IMR-90 (cell line): ENCODE measurements at regions not wholly inside any gene's neighbourhood (a gene's known extent, or its start where the extent isn't known, plus 50 kb on each side); places are given as distances from the start of the nearest gene placed in this dataset.

Experiments used
- BHLHE40 ChIP-seq: fragments of 150-350 bp; IDR thresholded peaks from 2 replicates; pipeline ENCODE4 v1.6.1; 2016; ENCODE audit warnings: mild to moderate bottlenecking, low read depth, low read length
- CEBPB ChIP-seq: IDR thresholded peaks from 2 replicates; pipeline ENCODE4 v1.6.1; 2012; ENCODE audit warnings: low read depth, low read length, improper control_type of control experiment
- CHD1 ChIP-seq: IDR thresholded peaks from 2 replicates; pipeline ENCODE4 v1.6.1; 2012; ENCODE audit warnings: low read depth, low read length, improper control_type of control experiment
- FOS ChIP-seq: fragments of 150-350 bp; IDR thresholded peaks from 2 replicates; pipeline ENCODE4 v1.6.1; 2016; ENCODE audit warnings: low read depth, low read length
- MAFK ChIP-seq: IDR thresholded peaks from 2 replicates; pipeline ENCODE4 v1.6.1; 2012; ENCODE audit warnings: low read depth, low read length, improper control_type of control experiment
- POLR2A ChIP-seq: IDR thresholded peaks from 2 replicates; pipeline ENCODE4 v1.6.1; 2012; ENCODE audit warnings: mild to moderate bottlenecking, low read depth, low read length
- RAD21 ChIP-seq: IDR thresholded peaks from 2 replicates; pipeline ENCODE4 v1.6.1; 2012; ENCODE audit warnings: low read length, improper control_type of control experiment
- SMC3 ChIP-seq: fragments of 150-350 bp; IDR thresholded peaks from 2 replicates; pipeline ENCODE4 v1.6.1; 2016; ENCODE audit warnings: low read depth, mild to moderate bottlenecking, antibody characterized with exemption, low read length, moderate library complexity
- TF ChIP-seq, protein P1 (sequence below): conservative IDR thresholded peaks from 2 replicates; pipeline ENCODE4 v1.5.1; 2012; ENCODE audit warnings: mild to moderate bottlenecking, low read depth, low read length, improper control_type of control experiment
- TF ChIP-seq, protein P2 (sequence below): fragments of 150-350 bp; IDR thresholded peaks from 2 replicates; pipeline ENCODE4 v1.6.1; 2017; ENCODE audit warnings: mild to moderate bottlenecking, antibody characterized with exemption, low read length, low read depth

DNA sequence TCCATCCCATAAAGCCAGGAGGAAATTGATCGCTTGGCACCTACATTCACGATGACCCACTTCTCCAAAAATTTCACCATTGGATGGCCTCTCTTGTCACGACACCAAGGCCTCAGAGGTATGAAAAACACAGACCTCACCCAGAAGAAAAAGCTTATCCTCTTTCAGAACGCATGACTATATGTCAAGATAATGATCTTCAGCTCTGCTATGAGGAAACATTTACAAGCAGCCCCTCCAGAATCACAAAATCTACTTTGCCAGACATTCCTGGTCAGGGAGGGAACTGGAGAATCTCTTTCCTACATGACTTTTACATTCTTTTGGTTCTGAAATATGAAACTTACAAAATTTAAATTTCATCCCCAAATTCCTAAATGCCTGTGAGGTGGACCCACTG lies 122.7 kb downstream of the WNT5A start:
- TF ChIP-seq CEBPB (no peak), POLR2A (no peak), BHLHE40 (no peak), CHD1 (no peak), FOS (no peak), RAD21 (no peak), MAFK (no peak), SMC3 (no peak)
- TF ChIP-seq, protein P1, sequence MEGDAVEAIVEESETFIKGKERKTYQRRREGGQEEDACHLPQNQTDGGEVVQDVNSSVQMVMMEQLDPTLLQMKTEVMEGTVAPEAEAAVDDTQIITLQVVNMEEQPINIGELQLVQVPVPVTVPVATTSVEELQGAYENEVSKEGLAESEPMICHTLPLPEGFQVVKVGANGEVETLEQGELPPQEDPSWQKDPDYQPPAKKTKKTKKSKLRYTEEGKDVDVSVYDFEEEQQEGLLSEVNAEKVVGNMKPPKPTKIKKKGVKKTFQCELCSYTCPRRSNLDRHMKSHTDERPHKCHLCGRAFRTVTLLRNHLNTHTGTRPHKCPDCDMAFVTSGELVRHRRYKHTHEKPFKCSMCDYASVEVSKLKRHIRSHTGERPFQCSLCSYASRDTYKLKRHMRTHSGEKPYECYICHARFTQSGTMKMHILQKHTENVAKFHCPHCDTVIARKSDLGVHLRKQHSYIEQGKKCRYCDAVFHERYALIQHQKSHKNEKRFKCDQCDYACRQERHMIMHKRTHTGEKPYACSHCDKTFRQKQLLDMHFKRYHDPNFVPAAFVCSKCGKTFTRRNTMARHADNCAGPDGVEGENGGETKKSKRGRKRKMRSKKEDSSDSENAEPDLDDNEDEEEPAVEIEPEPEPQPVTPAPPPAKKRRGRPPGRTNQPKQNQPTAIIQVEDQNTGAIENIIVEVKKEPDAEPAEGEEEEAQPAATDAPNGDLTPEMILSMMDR, result no peak
- TF ChIP-seq, protein P2, sequence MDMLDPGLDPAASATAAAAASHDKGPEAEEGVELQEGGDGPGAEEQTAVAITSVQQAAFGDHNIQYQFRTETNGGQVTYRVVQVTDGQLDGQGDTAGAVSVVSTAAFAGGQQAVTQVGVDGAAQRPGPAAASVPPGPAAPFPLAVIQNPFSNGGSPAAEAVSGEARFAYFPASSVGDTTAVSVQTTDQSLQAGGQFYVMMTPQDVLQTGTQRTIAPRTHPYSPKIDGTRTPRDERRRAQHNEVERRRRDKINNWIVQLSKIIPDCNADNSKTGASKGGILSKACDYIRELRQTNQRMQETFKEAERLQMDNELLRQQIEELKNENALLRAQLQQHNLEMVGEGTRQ, result no peak
